GM19324 (cell line): ENCODE measurements at regions not wholly inside any gene's neighbourhood (a gene's known extent, or its start where the extent isn't known, plus 50 kb on each side); places are given as distances from the start of the nearest gene placed in this dataset.
"Not testable (repeated sequence)": the region's sequence is repeated elsewhere in the genome, so short reads cannot be mapped to it uniquely, and the experiment has no call there.

Experiments used
- ATAC-seq: cut with Tn5 transposase; IDR thresholded peaks from one replicate; pipeline ENCODE4 v1.9.1; 2021; ENCODE audit warnings: mild to moderate bottlenecking, moderate library complexity; ENCODE audit not compliant: unreplicated experiment, low FRiP score

DNA sequence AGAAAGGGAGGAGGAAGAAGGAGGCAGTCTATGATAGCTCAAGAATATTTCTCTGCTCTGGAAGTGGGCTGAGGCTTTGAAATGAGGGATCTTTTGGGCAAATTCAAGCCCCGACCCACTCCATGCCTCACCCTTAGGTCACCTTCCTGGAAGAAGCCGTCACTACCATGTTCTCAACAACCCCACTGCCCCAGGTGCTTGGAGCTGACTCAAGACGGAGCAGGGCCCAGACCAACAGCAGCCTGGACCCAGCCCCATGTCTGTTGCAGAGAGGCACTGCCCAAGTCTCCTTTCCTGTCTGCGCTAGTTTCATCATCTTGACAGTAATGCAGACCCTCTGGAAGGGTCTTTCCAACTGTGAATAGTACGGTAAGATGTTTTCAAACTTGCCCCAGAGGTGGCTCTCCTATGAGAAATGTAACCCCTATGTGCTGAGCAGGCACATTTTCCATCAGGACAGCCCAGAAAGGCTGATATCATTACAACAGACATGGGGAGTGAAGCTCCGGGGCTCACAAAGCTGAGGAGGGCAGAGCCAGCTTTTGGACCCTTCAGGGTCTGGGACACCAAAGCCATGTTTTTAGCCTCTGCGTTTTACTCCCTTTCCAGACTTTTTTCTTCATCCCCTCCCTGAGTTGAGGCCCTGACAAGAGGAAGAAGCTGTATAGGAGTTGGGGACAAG lies 128.2 kb upstream of the LARP1 start:
- ATAC-seq = no peak

DNA sequence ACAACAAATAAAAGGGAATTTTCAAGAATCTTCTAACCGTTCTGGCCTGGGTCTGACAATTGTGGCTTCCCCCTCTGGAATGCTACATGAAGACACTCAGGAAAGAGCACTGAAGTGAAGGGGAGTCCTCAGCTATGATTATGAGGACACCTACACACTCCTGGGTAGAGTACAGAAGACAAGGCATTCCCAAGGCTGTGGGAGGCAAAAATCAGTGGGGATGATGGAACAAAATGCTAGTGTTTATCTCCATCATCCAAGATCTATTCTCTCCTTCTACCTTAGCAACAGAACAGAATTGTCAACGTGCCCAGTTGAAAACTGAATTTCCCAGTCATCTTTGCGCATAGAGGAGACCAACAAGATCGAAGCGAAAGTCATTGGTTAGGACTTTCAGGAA lies 130.1 kb upstream of the LARP1 start:
- ATAC-seq = no peak

DNA sequence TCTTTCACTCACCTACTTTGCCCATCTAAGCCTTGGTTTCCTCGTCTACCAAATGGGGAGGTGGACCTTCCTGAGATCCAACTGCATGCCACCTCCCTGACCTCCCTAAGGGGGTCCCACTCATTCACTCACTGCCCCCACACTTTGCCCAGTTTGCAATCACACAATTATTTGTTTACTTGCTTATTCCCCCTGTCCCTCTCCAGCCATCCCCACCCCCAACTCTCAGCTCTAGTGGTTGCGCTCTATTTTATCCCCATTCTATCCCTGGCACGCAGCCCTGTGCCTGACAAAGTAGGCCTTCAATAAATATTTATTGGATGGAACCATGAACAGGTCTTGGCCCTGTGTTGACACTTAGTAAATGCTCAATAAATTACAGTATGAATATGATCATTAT lies 130.8 kb upstream of the LARP1 start:
- ATAC-seq = no peak

- no peak for ATAC-seq
Observed at GRCh38 chr5:154620411-154620810, 134.8 kb upstream of the LARP1 start.

DNA sequence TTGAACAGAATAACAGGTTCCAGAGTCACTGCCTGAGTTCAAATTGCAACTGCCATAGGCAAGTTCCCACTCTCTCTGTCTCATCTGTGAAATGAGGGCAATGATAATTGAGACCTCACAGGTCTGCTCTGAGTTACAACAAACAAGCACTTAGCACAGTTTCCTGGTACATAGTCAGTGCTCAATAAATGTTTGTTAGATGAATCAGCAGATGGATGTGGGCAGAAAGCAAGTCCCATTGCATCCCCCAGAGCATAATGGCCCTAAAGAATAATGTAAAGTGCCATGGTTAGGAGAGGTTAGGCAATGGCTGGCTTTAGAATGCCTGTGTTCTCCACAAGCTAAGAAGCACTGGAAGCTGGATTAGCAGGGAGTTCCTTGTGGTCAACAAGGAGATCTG lies 136.5 kb upstream of the LARP1 start:
- ATAC-seq = no peak

DNA sequence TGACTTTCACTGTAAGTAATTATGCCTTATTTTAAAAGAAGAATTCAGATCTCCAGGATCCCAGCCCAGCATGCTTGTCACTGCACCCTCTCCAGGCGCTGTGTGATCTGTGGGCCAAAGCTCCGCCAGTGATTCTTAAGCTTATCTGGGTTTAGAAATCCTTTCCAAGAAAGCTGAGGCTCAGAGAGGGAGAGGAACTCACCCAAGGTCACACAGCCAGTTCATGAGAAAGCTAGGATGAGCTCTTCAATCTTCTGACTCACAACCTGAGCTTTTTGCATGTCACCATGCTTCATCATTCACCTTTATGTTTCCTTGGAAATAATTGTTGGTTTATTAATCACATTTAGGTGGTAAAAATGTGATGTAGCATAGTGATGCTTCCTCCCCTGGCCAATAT lies 136.6 kb upstream of the HAND1 start:
- ATAC-seq = no peak

DNA sequence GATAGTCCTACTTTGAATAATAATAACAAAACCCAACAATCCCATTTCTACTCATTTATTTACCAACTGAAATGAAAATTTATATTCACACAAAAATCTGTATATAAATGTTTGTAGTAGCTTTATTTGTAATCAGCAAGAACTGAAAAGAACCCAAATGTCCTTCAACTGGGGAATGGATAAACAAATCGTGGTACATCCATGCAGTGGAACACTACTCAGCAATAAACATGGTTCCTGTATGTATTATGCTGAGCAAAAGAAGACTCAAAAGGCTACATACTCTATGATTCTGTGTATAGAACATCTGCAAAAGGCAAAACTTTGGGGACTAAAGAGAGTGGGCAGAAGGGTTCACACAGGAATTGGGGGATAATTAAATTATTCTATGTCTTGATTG lies 136.1 kb upstream of the HAND1 start:
- ATAC-seq = no peak

DNA sequence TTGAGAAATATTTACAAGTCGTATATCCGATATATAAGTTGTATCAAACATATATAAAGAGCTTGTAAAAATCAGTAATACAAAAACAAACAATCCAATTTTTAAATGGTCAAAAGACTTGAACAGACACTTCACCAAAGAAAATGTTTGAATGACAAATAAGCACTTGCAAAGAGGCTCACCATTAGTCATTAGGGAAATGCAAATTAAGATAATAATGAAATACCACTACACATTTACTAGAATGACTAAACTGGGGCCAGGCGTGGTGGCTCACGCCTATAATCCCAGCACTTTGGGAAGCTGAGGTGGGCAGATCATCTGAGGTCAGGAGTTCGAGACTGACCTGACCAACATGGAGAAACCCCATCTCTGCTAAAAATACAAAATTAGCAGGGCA lies 134.6 kb upstream of the HAND1 start:
- no peak for ATAC-seq

GRCh38 chr5:154611341-154611767 lies 133.3 kb upstream of the HAND1 start:
- no peak for ATAC-seq

- ATAC-seq = peak; percentile 79
Observed at GRCh38 chr5:154610321-154611154, 132.5 kb upstream of the HAND1 start.

- no peak for ATAC-seq
Observed at GRCh38 chr5:154609251-154609650, 131.2 kb upstream of the HAND1 start.

DNA sequence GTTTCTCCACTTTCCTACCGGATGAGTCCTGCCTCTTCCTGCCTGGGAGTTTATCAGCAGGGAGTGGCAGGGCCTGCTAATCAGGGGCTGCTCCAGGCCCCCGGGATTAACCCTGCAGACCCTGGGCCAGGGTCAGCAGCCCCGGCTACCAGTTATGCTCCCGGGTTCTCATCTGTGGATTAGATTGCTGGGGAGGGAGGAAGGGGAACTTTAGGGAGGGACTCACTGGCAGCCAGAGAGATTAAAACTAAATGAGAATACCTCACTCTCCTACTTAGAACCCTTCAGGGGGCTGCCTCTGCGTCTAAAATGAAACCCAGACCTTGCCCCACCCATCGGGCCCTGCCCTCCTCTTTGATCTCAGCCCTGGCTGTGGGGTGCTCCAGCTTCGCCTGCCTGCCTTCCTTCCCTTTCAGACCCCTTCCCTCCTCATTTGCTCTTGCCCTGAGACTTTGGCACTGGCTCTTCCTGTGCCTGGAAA lies 130.5 kb upstream of the HAND1 start:
- ATAC-seq = no peak

DNA sequence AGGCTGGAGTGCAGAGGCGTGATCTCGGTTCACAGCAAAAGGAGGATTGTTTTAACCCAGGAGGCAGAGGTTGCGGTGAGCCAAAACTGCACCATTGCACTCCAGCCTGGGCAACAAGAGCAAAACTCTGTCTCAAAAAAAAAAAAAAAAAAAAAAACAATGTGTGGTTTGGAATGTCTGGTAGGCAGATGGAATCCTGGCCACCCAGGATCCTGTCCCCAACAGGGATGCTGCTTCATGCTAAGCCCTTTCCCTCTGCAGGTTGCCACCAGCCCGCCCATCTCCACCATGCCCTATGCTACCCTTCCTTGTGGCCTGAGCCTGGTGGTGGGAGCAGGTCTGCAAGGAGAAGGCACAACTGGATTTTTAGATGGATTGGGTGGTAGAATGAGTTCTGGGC lies 129.7 kb upstream of the HAND1 start:
- ATAC-seq = no peak

- ATAC-seq = no peak
Observed at GRCh38 chr5:154606246-154606645, 128.2 kb upstream of the HAND1 start.

- ATAC-seq = no peak
Observed at GRCh38 chr5:154603953-154604679, 126.1 kb upstream of the HAND1 start.

GRCh38 chr5:154603485-154603884 lies 125.5 kb upstream of the HAND1 start:
- ATAC-seq = no peak

GRCh38 chr5:154603011-154603410 lies 125.0 kb upstream of the HAND1 start:
- ATAC-seq = no peak

GRCh38 chr5:154601014-154601413 lies 123.0 kb upstream of the HAND1 start:
- no peak for ATAC-seq

- no peak for ATAC-seq
Observed at GRCh38 chr5:154598021-154598420, 120.0 kb upstream of the HAND1 start.

- not testable (repeated sequence) for ATAC-seq
Observed at GRCh38 chr5:154596844-154597243, 118.8 kb upstream of the HAND1 start.

DNA sequence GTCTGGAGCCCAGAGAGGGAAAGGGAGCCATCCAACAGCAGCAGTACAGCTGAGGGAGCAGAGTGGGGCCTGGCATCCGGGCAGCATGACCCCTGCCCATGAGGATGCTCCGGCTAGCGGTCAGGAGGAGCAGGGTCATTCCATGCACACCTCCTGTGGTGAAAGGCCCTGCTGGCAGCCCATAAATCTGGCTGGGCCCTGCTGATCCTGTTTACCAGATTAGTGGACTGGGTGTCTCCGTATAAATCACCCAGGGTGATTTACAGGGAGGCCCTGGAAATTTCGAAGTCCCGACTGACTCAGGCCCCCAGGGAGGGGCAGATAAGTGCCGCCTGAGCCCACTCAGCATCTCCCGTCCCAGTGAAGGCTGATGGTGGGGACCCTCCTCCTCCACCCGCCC lies 117.6 kb upstream of the HAND1 start:
- ATAC-seq = no peak
